Neural cell (in vitro differentiated cells): ENCODE measurements at regions not wholly inside any gene's neighbourhood (a gene's known extent, or its start where the extent isn't known, plus 50 kb on each side); places are given as distances from the start of the nearest gene placed in this dataset.

Source experiments
- EP300 ChIP-seq: fragments of 450-650 bp; conservative IDR thresholded peaks from 2 replicates; pipeline ENCODE4 v1.6.1; 2014; ENCODE audit warnings: antibody characterized with exemption, mild to moderate bottlenecking, moderate library complexity; ENCODE audit not compliant: poor library complexity, severe bottlenecking
- EZH2 ChIP-seq: fragments of 200-600, 300-800 bp; shearing (Covaris generic), sonication (generic); IDR thresholded peaks from 2 replicates; pipeline ENCODE4 v1.6.1; 2014; ENCODE audit warnings: antibody characterized with exemption, low read length, borderline replicate concordance, mild to moderate bottlenecking; ENCODE audit not compliant: insufficient read depth, poor library complexity, severe bottlenecking
- POLR2AphosphoS5 ChIP-seq: IDR thresholded peaks from 2 replicates; pipeline ENCODE4 v1.6.1; 2012
- RAD21 ChIP-seq: fragments of 450-650 bp; conservative IDR thresholded peaks from 2 replicates; pipeline ENCODE4 v1.6.1; 2014; ENCODE audit warnings: antibody characterized with exemption, mild to moderate bottlenecking, moderate library complexity
- SMC3 ChIP-seq: fragments of 450-650 bp; conservative IDR thresholded peaks from 2 replicates; pipeline ENCODE4 v1.6.1; 2014; ENCODE audit warnings: antibody characterized with exemption, mild to moderate bottlenecking, moderate library complexity; ENCODE audit not compliant: poor library complexity
- TAF1 ChIP-seq: IDR thresholded peaks from 2 replicates; pipeline ENCODE4 v1.6.1; 2012; ENCODE audit warnings: low read depth
- TF ChIP-seq, protein P1 (sequence below): fragments of 450-650 bp; IDR thresholded peaks from 2 replicates; pipeline ENCODE4 v1.5.1; 2014; ENCODE audit warnings: antibody characterized with exemption, mild to moderate bottlenecking, moderate library complexity; ENCODE audit not compliant: poor library complexity, severe bottlenecking
- TF ChIP-seq, protein P2 (sequence below): IDR thresholded peaks from 2 replicates; pipeline ENCODE4 v1.6.1; 2012; ENCODE audit warnings: borderline replicate concordance

DNA sequence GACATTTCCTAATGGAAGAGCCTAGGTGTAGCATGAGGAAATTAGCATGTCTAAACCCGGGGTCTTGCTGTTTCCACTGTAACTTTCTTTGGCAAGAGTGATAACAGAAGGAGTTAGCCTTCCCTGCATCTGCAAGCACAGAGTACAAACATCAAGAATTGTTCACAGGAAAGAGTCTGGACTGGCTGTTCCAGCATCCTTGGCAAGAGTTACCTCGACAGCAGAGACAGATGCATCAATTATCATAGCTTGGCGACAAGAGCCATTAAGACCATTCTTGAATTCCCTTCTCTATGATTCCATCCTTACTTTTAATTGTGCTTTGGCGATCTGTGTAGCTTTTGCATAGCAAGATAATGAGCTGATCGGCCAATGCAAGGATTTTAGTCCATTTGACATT, 82.8 kb upstream of the RALGPS2 start:
- TF ChIP-seq EZH2 (no peak), POLR2AphosphoS5 (no peak), RAD21 (no peak), TAF1 (no peak), EP300 (no peak), SMC3 (no peak)
- TF ChIP-seq, protein P1, sequence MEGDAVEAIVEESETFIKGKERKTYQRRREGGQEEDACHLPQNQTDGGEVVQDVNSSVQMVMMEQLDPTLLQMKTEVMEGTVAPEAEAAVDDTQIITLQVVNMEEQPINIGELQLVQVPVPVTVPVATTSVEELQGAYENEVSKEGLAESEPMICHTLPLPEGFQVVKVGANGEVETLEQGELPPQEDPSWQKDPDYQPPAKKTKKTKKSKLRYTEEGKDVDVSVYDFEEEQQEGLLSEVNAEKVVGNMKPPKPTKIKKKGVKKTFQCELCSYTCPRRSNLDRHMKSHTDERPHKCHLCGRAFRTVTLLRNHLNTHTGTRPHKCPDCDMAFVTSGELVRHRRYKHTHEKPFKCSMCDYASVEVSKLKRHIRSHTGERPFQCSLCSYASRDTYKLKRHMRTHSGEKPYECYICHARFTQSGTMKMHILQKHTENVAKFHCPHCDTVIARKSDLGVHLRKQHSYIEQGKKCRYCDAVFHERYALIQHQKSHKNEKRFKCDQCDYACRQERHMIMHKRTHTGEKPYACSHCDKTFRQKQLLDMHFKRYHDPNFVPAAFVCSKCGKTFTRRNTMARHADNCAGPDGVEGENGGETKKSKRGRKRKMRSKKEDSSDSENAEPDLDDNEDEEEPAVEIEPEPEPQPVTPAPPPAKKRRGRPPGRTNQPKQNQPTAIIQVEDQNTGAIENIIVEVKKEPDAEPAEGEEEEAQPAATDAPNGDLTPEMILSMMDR: no peak
- TF ChIP-seq, protein P2, sequence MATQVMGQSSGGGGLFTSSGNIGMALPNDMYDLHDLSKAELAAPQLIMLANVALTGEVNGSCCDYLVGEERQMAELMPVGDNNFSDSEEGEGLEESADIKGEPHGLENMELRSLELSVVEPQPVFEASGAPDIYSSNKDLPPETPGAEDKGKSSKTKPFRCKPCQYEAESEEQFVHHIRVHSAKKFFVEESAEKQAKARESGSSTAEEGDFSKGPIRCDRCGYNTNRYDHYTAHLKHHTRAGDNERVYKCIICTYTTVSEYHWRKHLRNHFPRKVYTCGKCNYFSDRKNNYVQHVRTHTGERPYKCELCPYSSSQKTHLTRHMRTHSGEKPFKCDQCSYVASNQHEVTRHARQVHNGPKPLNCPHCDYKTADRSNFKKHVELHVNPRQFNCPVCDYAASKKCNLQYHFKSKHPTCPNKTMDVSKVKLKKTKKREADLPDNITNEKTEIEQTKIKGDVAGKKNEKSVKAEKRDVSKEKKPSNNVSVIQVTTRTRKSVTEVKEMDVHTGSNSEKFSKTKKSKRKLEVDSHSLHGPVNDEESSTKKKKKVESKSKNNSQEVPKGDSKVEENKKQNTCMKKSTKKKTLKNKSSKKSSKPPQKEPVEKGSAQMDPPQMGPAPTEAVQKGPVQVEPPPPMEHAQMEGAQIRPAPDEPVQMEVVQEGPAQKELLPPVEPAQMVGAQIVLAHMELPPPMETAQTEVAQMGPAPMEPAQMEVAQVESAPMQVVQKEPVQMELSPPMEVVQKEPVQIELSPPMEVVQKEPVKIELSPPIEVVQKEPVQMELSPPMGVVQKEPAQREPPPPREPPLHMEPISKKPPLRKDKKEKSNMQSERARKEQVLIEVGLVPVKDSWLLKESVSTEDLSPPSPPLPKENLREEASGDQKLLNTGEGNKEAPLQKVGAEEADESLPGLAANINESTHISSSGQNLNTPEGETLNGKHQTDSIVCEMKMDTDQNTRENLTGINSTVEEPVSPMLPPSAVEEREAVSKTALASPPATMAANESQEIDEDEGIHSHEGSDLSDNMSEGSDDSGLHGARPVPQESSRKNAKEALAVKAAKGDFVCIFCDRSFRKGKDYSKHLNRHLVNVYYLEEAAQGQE: no peak
